ENCODE measurements at regions not wholly inside any gene's neighbourhood (a gene's known extent, or its start where the extent isn't known, plus 50 kb on each side); places are given as distances from the start of the nearest gene placed in this dataset.

DNA sequence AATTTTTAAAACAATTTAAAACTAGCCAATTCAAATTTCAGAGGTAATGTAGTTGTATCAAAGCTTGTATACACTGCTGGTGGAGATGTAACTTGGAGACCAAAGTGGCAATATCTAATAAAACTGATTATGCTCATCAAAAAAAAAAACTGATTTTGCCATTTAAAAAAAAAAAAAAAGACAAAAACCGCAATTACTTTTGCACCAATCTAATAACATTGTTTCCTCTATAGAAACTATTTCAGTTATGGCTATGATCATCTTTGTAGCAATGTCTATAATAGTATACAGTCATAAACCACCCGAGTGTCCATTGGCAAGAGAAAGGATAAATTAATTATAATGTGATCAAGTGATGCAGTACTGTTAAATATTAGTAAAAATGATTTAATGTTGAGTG, 149.3 kb upstream of the SEMA6D start:
- no peak for TF ChIP-seq POLR2A (IDR thresholded peaks at IDR 0.05; ENCODE audit: extremely low read depth, insufficient read length)
- TF ChIP-seq MYC (IDR thresholded peaks at IDR 0.05; ENCODE audit: low read depth, low read length): no peak
- no peak for TF ChIP-seq MAX (IDR thresholded peaks at IDR 0.05; ENCODE audit: low read depth, low read length)
- no peak for TF ChIP-seq CTCF (IDR thresholded peaks at IDR 0.05; ENCODE audit: low read depth, low read length)
- no peak overlapping the region for H3K4me3 ChIP-seq (ENCODE audit: low read depth, low read length)

GRCh38 chr15:47570044-47570443, 147.3 kb upstream of the SEMA6D start:
- no peak for DNase-seq (ENCODE audit: low read depth)
- H3K4me3 ChIP-seq (ENCODE audit: low read depth, low read length): no peak overlapping the region
- TF ChIP-seq CTCF (IDR thresholded peaks at IDR 0.05; ENCODE audit: low read depth, low read length): no peak
- TF ChIP-seq POLR2A (IDR thresholded peaks at IDR 0.05; ENCODE audit: extremely low read depth, insufficient read length): no peak
- no peak for TF ChIP-seq MAX (IDR thresholded peaks at IDR 0.05; ENCODE audit: low read depth, low read length)
- TF ChIP-seq MYC (IDR thresholded peaks at IDR 0.05; ENCODE audit: low read depth, low read length): no peak

More for the DNA sequence above, 149.3 kb upstream of the SEMA6D start:
- DNase-seq (ENCODE audit: low read depth): no peak

DNA sequence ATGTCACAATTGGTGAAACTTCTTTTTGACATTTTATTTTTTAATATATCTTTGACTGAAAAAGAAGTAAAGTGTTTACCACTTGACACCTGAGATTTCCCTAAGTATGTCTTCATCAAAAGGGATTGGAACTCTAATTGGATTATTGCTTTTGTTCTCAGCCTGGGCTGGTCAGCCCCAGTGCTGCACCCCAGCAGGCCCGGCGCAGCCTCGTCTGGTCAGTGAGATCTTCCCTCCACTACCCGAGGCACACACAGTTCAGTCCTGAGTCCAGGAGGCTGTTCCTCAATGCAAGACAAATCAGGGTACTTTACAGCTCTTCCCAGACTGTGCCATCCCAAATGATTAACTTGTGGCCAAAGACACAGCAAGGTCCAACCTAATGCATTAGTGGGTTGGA, 146.9 kb upstream of the SEMA6D start:
- H3K4me3 ChIP-seq (ENCODE audit: low read depth, low read length): no peak overlapping the region
- TF ChIP-seq MYC (IDR thresholded peaks at IDR 0.05; ENCODE audit: low read depth, low read length): no peak
- TF ChIP-seq MAX (IDR thresholded peaks at IDR 0.05; ENCODE audit: low read depth, low read length): no peak
- TF ChIP-seq CTCF (IDR thresholded peaks at IDR 0.05; ENCODE audit: low read depth, low read length): no peak
- no peak for TF ChIP-seq POLR2A (IDR thresholded peaks at IDR 0.05; ENCODE audit: extremely low read depth, insufficient read length)
- DNase-seq (ENCODE audit: low read depth): no peak

DNA sequence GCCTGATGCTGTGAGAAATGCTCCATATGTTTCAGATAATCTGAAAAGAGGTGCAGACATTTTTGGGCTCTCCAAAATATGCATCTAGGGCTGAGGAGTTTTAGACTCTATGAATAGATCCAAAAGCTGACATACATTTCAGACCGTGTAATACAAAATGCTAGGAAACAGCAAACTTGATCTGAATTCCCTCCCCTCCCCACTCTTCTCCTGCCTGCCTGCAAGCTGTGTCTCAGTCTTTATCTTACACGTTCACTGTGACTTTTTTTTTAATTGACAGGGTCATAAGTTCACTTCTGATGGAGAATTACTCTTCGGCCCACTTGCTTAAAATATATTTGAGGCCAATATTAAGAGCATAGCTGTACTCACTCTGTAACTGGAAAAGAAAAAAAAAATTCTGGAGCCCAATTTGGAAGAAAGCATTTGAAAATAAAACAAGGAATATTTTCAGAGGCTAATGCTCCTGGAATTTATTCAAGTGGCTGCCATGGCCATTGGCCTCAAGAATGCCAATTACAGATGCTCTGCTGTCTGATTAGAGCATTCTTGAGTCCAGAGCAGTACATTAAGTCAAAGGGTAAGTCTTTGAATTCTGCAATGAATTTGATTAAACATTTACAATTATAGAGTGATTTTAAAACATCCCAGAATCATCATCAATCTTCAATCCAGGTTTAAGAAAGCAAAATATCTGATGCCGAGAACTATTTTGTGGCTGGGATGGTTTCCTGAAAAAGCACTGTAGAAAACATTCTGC, 146.2 kb upstream of the SEMA6D start:
- DNase-seq (ENCODE audit: low read depth): no peak
- TF ChIP-seq CTCF (IDR thresholded peaks at IDR 0.05; ENCODE audit: low read depth, low read length): no peak
- TF ChIP-seq MAX (IDR thresholded peaks at IDR 0.05; ENCODE audit: low read depth, low read length): no peak
- no peak for TF ChIP-seq POLR2A (IDR thresholded peaks at IDR 0.05; ENCODE audit: extremely low read depth, insufficient read length)
- no peak for TF ChIP-seq MYC (IDR thresholded peaks at IDR 0.05; ENCODE audit: low read depth, low read length)
- no peak overlapping the region for H3K4me3 ChIP-seq (ENCODE audit: low read depth, low read length)

GRCh38 chr15:47573673-47574072, 143.6 kb upstream of the SEMA6D start:
- no peak overlapping the region for H3K4me3 ChIP-seq (ENCODE audit: low read depth, low read length)
- TF ChIP-seq MAX (IDR thresholded peaks at IDR 0.05; ENCODE audit: low read depth, low read length) (no peak), POLR2A (IDR thresholded peaks at IDR 0.05; ENCODE audit: extremely low read depth, insufficient read length) (no peak), CTCF (IDR thresholded peaks at IDR 0.05; ENCODE audit: low read depth, low read length) (no peak), MYC (IDR thresholded peaks at IDR 0.05; ENCODE audit: low read depth, low read length) (no peak)
- DNase-seq (ENCODE audit: low read depth): no peak
